Astrocyte (in vitro differentiated cells and primary cell): ENCODE measurements at regions not wholly inside any gene's neighbourhood (a gene's known extent, or its start where the extent isn't known, plus 50 kb on each side); places are given as distances from the start of the nearest gene placed in this dataset.

Experiments
- CTCF ChIP-seq: IDR thresholded peaks from 2 replicates; pipeline ENCODE4 v1.5.1; 2011; ENCODE audit warnings: low read depth, mild to moderate bottlenecking, inconsistent platforms, low read length, moderate library complexity; ENCODE audit not compliant: insufficient read depth
- EZH2 ChIP-seq: IDR thresholded peaks from 2 replicates; pipeline ENCODE4 v1.6.1; 2012; ENCODE audit warnings: mild to moderate bottlenecking, low read length, inconsistent platforms; ENCODE audit not compliant: insufficient read depth

- TF ChIP-seq EZH2 (no peak), CTCF (no peak)
Observed at GRCh38 chr14:82060219-82060618, 526.6 kb upstream of the SEL1L start.
